ENCODE measurements at regions not wholly inside any gene's neighbourhood (a gene's known extent, or its start where the extent isn't known, plus 50 kb on each side); places are given as distances from the start of the nearest gene placed in this dataset.

DNA sequence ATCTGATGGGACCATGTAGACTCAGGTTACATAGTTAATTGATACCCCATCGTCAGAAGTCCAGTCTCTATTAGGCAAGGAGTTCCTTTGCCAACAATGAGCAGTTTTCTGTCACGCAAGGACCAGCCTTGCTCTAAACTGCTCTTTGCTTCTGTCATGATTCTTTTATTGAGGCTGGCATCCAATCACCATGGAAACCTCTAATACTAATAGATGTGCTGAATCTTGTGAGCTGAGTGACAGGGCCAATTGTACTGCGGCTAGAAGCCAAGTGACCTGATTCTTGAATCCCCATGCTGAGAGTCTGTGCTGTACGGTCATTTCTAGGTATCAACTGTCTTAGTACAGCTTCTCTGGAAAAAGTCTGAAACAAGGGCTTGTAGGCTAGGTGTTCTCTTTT lies 395.6 kb downstream of the RND3 start:
- H2AFZ ChIP-seq (ENCODE audit: low read length), result no peak overlapping the region
- ATAC-seq (no peak), DNase-seq (no peak)
- no peak overlapping the region for H3K27ac ChIP-seq (ENCODE audit: low read length)
- H3K27me3 ChIP-seq (ENCODE audit: low read length), result no peaks in the 10 kb centered on the region
- no peak overlapping the region for H3K9ac ChIP-seq (ENCODE audit: low read length)
- no peaks in the 10 kb centered on the region for H3K9me2 ChIP-seq (replicated peaks; ENCODE audit: low read length)
- H3K79me2 ChIP-seq (ENCODE audit: low read length), result no peaks in the 10 kb centered on the region
- TF ChIP-seq CTCF (conservative IDR thresholded peaks at IDR 0.05; ENCODE audit: low read depth, low read length), result no peak
- no peaks in the 10 kb centered on the region for H3K36me3 ChIP-seq (ENCODE audit: low read depth, low read length)
- H4K20me1 ChIP-seq (ENCODE audit: low read length), result no peaks in the 10 kb centered on the region
- CTCF ChIA-PET, result interaction anchor here (0.7 kb wide), 1 partner anchor 235 kb away, joined by 4 read pairs; no protein-coding TSS in a partner anchor
- intact Hi-C loops (cut with micrococcal nuclease), result no loop called here
- no peaks in the 10 kb centered on the region for H3K9me3 ChIP-seq (ENCODE audit: low read length)
- H3K4me1 ChIP-seq (ENCODE audit: insufficient read depth, low read length), result peaks cover 8% of the 10 kb centered on the region
- BruUV-seq (replicated peaks), result no TSS peak
- H3F3A ChIP-seq (ENCODE audit: low read length, unreplicated experiment), result no peaks in the 10 kb centered on the region
- POLR2A ChIA-PET (ENCODE audit: unreplicated experiment), result no interaction called here
- no peak overlapping the region for H3K4me2 ChIP-seq (ENCODE audit: low read length)
- H3K4me3 ChIP-seq (ENCODE audit: low read length), result no peak overlapping the region

GRCh38 chr2:150090031-150090430 lies 397.4 kb downstream of the RND3 start:
- Histone ChIP-seq H3K36me3 (ENCODE audit: low read depth, low read length) (no peaks in the 10 kb centered on the region), H3K4me2 (ENCODE audit: low read length) (no peak overlapping the region), H3K79me2 (ENCODE audit: low read length) (no peaks in the 10 kb centered on the region), H3K9me2 (replicated peaks; ENCODE audit: low read length) (no peaks in the 10 kb centered on the region), H3K27ac (ENCODE audit: low read length) (no peak overlapping the region), H3F3A (ENCODE audit: low read length, unreplicated experiment) (no peaks in the 10 kb centered on the region), H2AFZ (ENCODE audit: low read length) (no peak overlapping the region), H3K4me3 (ENCODE audit: low read length) (no peak overlapping the region), H3K9me3 (ENCODE audit: low read length) (no peaks in the 10 kb centered on the region), H3K27me3 (ENCODE audit: low read length) (no peaks in the 10 kb centered on the region), H4K20me1 (ENCODE audit: low read length) (no peaks in the 10 kb centered on the region), H3K4me1 (ENCODE audit: insufficient read depth, low read length) (peaks cover 8% of the 10 kb centered on the region), H3K9ac (ENCODE audit: low read length) (no peak overlapping the region)
- no peak for DNase-seq
- CTCF ChIA-PET, result no interaction called here
- no TSS peak for BruUV-seq (replicated peaks)
- POLR2A ChIA-PET (ENCODE audit: unreplicated experiment), result no interaction called here
- TF ChIP-seq CTCF (conservative IDR thresholded peaks at IDR 0.05; ENCODE audit: low read depth, low read length), result no peak
- TF ChIP-seq EZH2 (IDR thresholded peaks at IDR 0.05; ENCODE audit: low read length, unreplicated experiment), result no peak
- TF ChIP-seq EZH2phosphoT487 (IDR thresholded peaks at IDR 0.05; ENCODE audit: borderline replicate concordance, low read length), result no peak
- intact Hi-C loops (cut with micrococcal nuclease), result no loop called here
- no peak for ATAC-seq

DNA sequence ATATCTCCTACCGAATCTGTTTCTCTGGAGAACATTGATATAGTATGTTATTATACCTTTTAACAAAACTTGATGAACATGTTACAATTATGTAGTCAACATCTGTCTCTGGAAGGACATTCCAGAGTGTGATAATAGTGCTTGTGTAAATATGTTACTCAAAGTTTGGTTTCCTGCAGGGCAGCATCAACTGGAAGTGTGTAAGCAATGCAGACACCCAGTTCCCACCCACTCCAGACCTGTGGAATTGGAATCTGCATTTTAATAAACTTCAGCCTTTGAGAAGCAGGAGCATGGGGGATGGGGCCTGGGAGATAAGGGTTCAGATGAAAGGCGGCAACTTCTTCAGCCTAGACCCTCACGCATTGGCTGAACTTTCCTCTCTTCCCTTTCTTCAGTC lies 398.9 kb downstream of the RND3 start:
- Histone ChIP-seq H3K4me3 (ENCODE audit: low read length) (no peak overlapping the region), H3K27me3 (ENCODE audit: low read length) (no peaks in the 10 kb centered on the region), H4K20me1 (ENCODE audit: low read length) (no peaks in the 10 kb centered on the region), H3K27ac (ENCODE audit: low read length) (no peak overlapping the region), H3K4me1 (ENCODE audit: insufficient read depth, low read length) (peaks cover 8% of the 10 kb centered on the region), H3K9me2 (replicated peaks; ENCODE audit: low read length) (no peaks in the 10 kb centered on the region), H3F3A (ENCODE audit: low read length, unreplicated experiment) (no peaks in the 10 kb centered on the region), H2AFZ (ENCODE audit: low read length) (no peak overlapping the region), H3K4me2 (ENCODE audit: low read length) (no peak overlapping the region), H3K79me2 (ENCODE audit: low read length) (no peaks in the 10 kb centered on the region), H3K9ac (ENCODE audit: low read length) (no peak overlapping the region), H3K36me3 (ENCODE audit: low read depth, low read length) (no peaks in the 10 kb centered on the region), H3K9me3 (ENCODE audit: low read length) (peaks cover 4% of the 10 kb centered on the region; the same call in 1 of the 2 replicates)
- ChIA-PET POLR2A (ENCODE audit: unreplicated experiment) (interaction anchor here (0.6 kb wide), 1 partner anchor 46 kb away, joined by 3 read pairs; no protein-coding TSS in a partner anchor), CTCF (no interaction called here)
- TF ChIP-seq EZH2phosphoT487 (IDR thresholded peaks at IDR 0.05; ENCODE audit: borderline replicate concordance, low read length) (no peak), EZH2 (IDR thresholded peaks at IDR 0.05; ENCODE audit: low read length, unreplicated experiment) (no peak), CTCF (conservative IDR thresholded peaks at IDR 0.05; ENCODE audit: low read depth, low read length) (no peak)
- DNase-seq (peak; percentile 58), ATAC-seq (peak; percentile 79)
- BruUV-seq (replicated peaks), result no TSS peak
- intact Hi-C loops (cut with micrococcal nuclease), result no loop called here

Measured in PC-3 (cell line).